OCI-LY7 (cell line): ENCODE measurements at regions not wholly inside any gene's neighbourhood (a gene's known extent, or its start where the extent isn't known, plus 50 kb on each side); places are given as distances from the start of the nearest gene placed in this dataset.
"Not testable (repeated sequence)": the region's sequence is repeated elsewhere in the genome, so short reads cannot be mapped to it uniquely, and the experiment has no call there.

ENCODE experiments used
- BruUV-seq: library from RNA; stranded (reverse); fragments of 400-500 nt; replicated peaks from 2 replicates; lab custom pipeline; 2021; lab: Mats Ljungman, UMichigan
- CTCF ChIA-PET: fragments of 300-600 bp; sonication (Branson Sonifier 250); formaldehyde crosslinking; loops from one replicate; lab custom pipeline; 2022; ENCODE audit warnings: antibody characterized with exemption; ENCODE audit not compliant: unreplicated experiment; lab: Charles Lee
- POLR2A ChIA-PET: fragments of 300-600 bp; sonication (Branson Sonifier 250); formaldehyde crosslinking; loops from one replicate; lab custom pipeline; 2022; ENCODE audit warnings: antibody characterized with exemption; lab: Charles Lee
- DNase-seq: peaks from one replicate; pipeline ENCODE4 v3.0.0-alpha.2; 2015; ENCODE audit warnings: low spot score
- H2AFZ ChIP-seq: fragments of 200-600 bp; sonication (generic), shearing (Covaris generic); 2 replicates; pipeline ENCODE4 v1.6.1; 2014; ENCODE audit warnings: mild to moderate bottlenecking, antibody characterized with exemption, low read length, moderate library complexity
- H3K27ac ChIP-seq: fragments of 200-600 bp; sonication (generic); 2 replicates; pipeline ENCODE4 v1.5.1; 2014; ENCODE audit warnings: mixed run types, low read depth, mild to moderate bottlenecking, moderate library complexity, low read length, inconsistent platforms; ENCODE audit not compliant: poor library complexity, severe bottlenecking
- H3K36me3 ChIP-seq: fragments of 200-600 bp; sonication (generic); 2 replicates; pipeline ENCODE4 v1.6.1; 2014; ENCODE audit warnings: mild to moderate bottlenecking, antibody characterized with exemption, low read length, moderate library complexity, mixed read lengths; ENCODE audit not compliant: insufficient read depth
- H3K4me1 ChIP-seq: fragments of 200-600 bp; sonication (generic); 2 replicates; pipeline ENCODE4 v1.5.1; 2014; ENCODE audit warnings: mild to moderate bottlenecking, low read length; ENCODE audit not compliant: insufficient read depth, poor library complexity, severe bottlenecking
- H3K4me2 ChIP-seq: fragments of 200-600 bp; sonication (generic); 2 replicates; pipeline ENCODE4 v1.6.1; 2014; ENCODE audit warnings: mild to moderate bottlenecking, low read length
- H3K4me3 ChIP-seq: fragments of 200-600 bp; sonication (generic); 2 replicates; pipeline ENCODE4 v1.5.1; 2014; ENCODE audit warnings: mild to moderate bottlenecking, low read depth, low read length; ENCODE audit not compliant: poor library complexity, severe bottlenecking
- H3K79me2 ChIP-seq: fragments of 200-600 bp; sonication (generic); 2 replicates; pipeline ENCODE4 v1.6.1; 2016; ENCODE audit warnings: low read depth, mild to moderate bottlenecking, low read length, moderate library complexity, mixed read lengths; ENCODE audit not compliant: insufficient read depth
- H3K9me2 ChIP-seq: fragments of 200-600 bp; sonication (generic); 2 replicates; pipeline ENCODE4 v1.6.1; 2016; ENCODE audit warnings: mild to moderate bottlenecking, low read length, mixed read lengths; ENCODE audit not compliant: insufficient read depth
- H3K9me3 ChIP-seq: fragments of 200-600 bp; sonication (generic); 2 replicates; pipeline ENCODE4 v1.6.1; 2014; ENCODE audit warnings: mild to moderate bottlenecking, mixed run types, low read length, mixed read lengths
- H4K20me1 ChIP-seq: fragments of 200-600 bp; sonication (generic); 2 replicates; pipeline ENCODE4 v1.6.1; 2014; ENCODE audit warnings: mild to moderate bottlenecking, antibody characterized with exemption, low read length, moderate library complexity, mixed read lengths; ENCODE audit not compliant: insufficient read depth
- intact Hi-C: fragments of 100-400 bp; cut with micrococcal nuclease; formaldehyde crosslinking; loops from one replicate; pipeline ENCODE4 v1.10.0; 2022; ENCODE audit not compliant: unreplicated experiment

DNA sequence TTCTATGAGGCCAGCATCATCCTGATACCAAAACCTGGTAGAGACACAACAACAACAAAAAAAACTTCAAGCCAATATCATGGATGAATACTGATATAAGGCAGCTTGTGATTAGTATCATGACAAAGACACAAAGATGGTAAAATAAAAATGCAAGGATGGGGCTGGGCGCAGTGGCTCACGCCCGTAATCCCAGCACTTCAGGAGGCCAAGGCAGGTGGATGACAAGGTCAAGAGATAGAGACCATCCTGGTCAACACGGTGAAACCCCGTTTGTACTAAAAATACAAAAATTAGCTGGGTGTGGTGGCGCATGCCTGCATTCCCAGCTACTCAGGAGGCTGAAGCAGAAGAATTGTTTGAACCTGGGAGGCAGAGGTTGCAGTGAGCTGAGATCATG, 210.2 kb downstream of the POTEM start:
- H4K20me1 ChIP-seq, H3K4me2 ChIP-seq, H3K9me3 ChIP-seq, H3K4me1 ChIP-seq, BruUV-seq, H3K79me2 ChIP-seq, H3K9me2 ChIP-seq, H3K36me3 ChIP-seq, intact Hi-C loops, DNase-seq, CTCF ChIA-PET, H3K4me3 ChIP-seq, H3K27ac ChIP-seq, H2AFZ ChIP-seq, POLR2A ChIA-PET: not testable (repeated sequence)

- CTCF ChIA-PET, POLR2A ChIA-PET, BruUV-seq, H3K36me3 ChIP-seq, H3K79me2 ChIP-seq, H3K9me3 ChIP-seq, H3K4me3 ChIP-seq, H3K27ac ChIP-seq, H4K20me1 ChIP-seq, H3K4me2 ChIP-seq, intact Hi-C loops, H2AFZ ChIP-seq, H3K4me1 ChIP-seq, H3K9me2 ChIP-seq, DNase-seq: not testable (repeated sequence)
These were observed 213.1 kb downstream of the POTEM start for GRCh38 chr14:19180297-19180696.

- H3K79me2 ChIP-seq, H3K9me2 ChIP-seq, H4K20me1 ChIP-seq, H3K4me1 ChIP-seq, POLR2A ChIA-PET, H3K27ac ChIP-seq, BruUV-seq, H3K9me3 ChIP-seq, H2AFZ ChIP-seq, DNase-seq, H3K4me2 ChIP-seq, CTCF ChIA-PET, H3K4me3 ChIP-seq, H3K36me3 ChIP-seq, intact Hi-C loops: not testable (repeated sequence)
These were observed 213.6 kb downstream of the POTEM start for GRCh38 chr14:19180881-19181280.

- H3K79me2 ChIP-seq, H3K4me3 ChIP-seq, H3K4me2 ChIP-seq, POLR2A ChIA-PET, H3K9me3 ChIP-seq, H3K27ac ChIP-seq, H3K9me2 ChIP-seq, H3K36me3 ChIP-seq, H2AFZ ChIP-seq, BruUV-seq, CTCF ChIA-PET, H4K20me1 ChIP-seq, DNase-seq, intact Hi-C loops, H3K4me1 ChIP-seq: not testable (repeated sequence)
These were observed 227.9 kb downstream of the POTEM start for GRCh38 chr14:19195146-19195545.

- DNase-seq, H3K27ac ChIP-seq, H3K4me1 ChIP-seq, H3K79me2 ChIP-seq, H3K9me3 ChIP-seq, H3K9me2 ChIP-seq, H3K4me2 ChIP-seq, H2AFZ ChIP-seq, CTCF ChIA-PET, H3K4me3 ChIP-seq, H3K36me3 ChIP-seq, intact Hi-C loops, H4K20me1 ChIP-seq, POLR2A ChIA-PET, BruUV-seq: not testable (repeated sequence)
These were observed 230.4 kb downstream of the POTEM start for GRCh38 chr14:19197488-19198234.

- CTCF ChIA-PET, POLR2A ChIA-PET, H3K4me3 ChIP-seq, intact Hi-C loops, H3K79me2 ChIP-seq, H4K20me1 ChIP-seq, BruUV-seq, H3K4me1 ChIP-seq, H3K27ac ChIP-seq, H3K9me2 ChIP-seq, H3K9me3 ChIP-seq, H3K36me3 ChIP-seq, H2AFZ ChIP-seq, H3K4me2 ChIP-seq, DNase-seq: not testable (repeated sequence)
These were observed 231.1 kb downstream of the POTEM start for GRCh38 chr14:19198341-19198740.
